NOMO-1 treated with DMSO at 0.1 percent for 48 hours (cell line): ENCODE measurements at regions not wholly inside any gene's neighbourhood (a gene's known extent, or its start where the extent isn't known, plus 50 kb on each side); places are given as distances from the start of the nearest gene placed in this dataset.

Experiments
- DNase-seq: peaks from one replicate; lab custom pipeline; 2025; ENCODE audit not compliant: unreplicated experiment; lab: John Stamatoyannopoulos, UW

DNA sequence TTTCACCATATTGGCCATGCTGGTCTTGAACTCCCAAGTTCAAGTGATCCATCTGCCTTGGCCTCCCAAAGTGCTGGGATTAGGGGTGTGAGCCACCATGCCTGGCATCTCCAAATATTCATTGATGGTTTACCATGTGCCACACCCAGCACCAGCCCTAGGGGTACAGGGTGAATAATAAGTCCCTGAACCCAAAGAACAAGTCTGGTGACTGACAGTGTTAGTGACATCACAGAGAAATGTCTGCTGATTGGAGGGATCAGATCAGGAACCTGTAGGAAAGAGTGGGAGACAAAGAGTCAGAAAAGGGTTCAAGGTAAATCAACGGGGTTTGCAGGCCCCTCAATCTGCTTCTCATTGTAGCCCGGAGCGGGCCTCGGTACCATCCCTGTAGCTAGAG, 118.4 kb upstream of the NABP1 start:
- no peak for DNase-seq

DNA sequence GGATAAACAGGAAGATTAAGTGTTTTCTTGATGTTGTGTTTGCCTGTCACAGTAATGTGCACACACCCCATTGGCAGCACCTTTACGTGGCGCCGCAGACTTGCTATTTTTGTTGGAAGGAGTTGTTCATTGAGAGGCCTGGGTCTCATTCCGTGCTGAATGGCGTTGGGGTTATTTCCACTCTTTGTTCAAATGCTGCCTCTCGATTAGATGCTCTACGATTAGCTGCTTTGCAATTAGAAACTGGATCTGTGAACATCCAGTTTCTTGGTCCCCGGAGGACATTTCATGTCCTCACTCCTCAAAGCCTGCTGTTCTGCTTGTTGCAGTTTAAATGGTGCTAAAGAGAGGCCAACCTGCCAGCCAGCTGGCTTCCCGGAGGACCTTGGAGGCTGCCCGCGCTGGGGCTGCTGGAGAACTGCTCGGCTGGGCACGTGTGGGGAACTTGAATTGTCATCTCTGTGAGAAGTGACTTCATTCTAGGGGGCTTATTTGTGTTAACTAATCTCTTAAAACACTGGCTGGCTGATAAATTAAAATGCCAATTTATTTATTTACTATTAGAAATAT, 117.4 kb upstream of the NABP1 start:
- DNase-seq: no peak

DNA sequence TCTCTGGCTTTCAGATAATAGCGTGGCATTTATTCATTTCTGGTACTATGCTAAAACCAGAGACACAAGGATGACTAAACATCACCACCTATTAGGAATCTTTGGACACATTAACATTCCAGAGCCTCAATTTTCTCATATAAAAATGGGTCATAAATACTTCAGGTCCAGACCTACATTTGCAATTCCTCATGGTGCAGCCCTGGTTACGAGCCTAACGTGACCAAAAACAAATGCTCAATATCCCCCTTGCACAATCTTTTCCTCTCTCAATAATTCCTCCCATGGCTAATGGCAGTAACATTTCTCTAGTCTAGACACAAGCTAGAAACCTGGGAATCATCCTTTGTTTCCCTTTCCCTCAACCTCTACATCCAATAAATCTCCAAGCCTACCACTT, 112.8 kb upstream of the NABP1 start:
- no peak for DNase-seq

DNA sequence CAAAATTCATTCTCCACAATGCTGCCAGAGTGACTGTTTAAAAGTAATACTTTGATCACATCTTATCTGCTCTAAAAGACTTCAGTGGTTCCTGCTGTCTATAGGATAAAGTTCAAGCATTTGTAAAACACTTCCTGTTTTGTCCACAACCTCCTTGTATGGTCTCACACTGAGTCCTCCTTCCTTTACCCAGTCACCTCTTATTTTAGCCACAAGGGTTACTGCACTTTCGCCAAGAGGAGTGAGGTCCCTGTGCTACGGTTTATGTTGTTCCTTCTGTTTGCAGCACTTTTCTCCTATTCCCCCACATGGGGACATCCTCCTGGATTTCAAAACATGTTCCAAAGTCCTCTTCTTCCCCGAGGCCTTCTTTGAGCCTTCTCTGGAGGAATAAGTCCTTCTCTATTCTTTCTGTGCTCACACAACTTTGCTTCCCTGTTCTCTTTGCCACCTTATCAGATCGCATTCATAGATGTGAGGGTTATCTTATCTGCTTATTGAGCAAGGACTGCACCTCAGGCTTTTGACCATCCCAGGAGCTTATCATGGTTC, 112.2 kb upstream of the NABP1 start:
- DNase-seq: peak; percentile 61

DNA sequence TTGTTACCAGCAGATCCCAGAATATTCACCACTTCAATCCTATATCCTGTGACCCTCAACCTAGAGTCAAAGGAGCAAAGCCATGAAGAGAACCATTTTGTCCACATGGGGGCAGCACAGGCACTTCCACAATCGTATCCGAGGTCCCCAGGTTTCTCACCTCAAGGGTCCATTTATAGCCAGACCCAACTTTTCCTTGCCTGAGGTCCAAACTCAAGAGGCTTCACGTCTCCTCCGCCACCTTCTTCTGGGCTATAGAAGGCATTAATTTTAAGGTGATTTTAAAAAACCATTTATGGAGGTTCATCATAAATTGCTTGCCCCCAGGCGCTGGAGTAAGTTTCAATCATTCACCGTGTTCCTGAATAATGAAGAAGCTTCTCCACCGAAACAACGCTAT, 111.6 kb upstream of the NABP1 start:
- peak; percentile 51 for DNase-seq

DNA sequence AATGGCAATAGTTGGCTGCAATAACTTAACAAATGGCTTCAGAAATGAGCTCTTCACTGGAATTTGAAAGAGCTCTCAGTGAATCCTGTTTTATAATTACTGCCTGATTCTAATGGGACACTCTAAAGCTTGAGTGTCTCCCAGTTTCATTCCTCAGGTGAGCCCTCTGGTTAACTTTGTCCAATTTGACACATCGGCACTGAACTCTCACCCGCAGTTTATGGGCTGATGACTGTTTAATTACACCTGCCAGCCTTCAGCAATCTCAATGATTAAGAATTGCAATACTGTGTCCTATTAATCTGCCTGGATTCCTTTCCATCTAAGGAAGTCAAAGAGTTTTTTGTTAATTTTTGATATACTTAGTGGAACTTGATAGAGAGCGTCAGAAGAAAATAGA, 110.7 kb upstream of the NABP1 start:
- DNase-seq: no peak

DNA sequence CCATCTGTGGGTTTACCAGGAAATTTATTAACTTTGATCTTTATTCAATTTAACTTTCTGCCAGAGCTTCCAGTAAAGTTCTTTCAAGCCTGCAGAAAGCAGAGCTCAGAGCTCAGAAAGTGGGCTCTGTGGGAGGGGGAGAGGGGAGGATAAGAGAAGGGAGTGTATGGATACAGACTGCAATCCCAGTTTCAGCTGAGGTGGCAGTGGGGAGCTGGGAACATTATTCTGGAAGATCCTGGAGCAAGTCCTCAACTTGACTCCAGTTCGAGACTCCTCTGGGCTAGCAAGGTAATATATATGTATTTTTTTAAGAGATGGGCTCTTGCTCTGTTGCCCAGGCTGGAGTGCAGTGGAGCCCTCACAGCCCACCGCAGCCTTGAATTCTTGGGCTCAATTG, 108.9 kb upstream of the NABP1 start:
- DNase-seq: no peak

DNA sequence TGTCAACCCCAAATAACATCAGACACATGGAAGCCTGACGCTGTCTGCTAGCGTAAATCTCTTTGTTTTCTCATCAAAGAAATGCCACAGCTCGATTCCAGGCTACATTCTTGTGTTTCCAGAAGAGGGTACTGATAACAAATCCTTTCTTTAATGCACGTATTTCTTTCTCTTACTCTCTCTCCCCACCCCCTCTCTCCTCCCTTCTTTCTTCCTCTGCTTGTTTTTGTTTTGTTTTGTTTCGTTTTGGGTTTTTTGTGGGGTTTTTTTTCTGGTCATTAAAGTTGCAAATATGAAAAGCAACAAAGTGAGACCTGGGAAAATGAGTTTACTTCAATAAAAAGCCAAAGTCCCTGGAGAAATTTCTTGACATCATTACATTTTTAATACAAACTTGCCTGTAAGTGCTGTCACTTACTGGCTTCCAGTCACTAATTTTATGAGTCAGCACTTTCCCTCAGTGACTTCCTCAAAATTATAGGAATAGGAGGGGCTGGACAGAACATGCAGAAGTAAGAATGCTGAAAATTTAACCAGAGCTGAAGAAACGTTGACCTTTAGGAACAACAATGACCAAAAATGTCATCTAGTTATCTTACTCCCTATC, 106.7 kb upstream of the NABP1 start:
- DNase-seq: peak; percentile 85

DNA sequence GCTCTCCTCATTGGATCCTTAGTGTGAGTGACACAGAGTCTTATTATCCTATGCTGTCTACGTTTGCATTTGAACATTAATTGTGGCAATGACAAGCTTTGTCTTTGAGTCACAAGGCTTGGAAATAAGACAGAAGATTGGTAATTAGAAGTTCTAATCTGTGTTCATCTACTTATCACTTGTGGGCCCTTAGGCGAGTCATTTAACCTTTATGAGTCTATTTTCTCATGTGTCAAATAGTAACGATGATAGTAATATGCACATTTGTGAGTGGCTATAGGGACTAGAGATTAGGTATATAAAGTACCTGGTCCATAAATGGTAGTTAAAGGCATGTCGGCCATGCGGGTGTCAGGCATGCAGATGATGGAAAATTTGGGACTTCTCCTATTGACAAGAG, 105.6 kb upstream of the NABP1 start:
- no peak for DNase-seq

DNA sequence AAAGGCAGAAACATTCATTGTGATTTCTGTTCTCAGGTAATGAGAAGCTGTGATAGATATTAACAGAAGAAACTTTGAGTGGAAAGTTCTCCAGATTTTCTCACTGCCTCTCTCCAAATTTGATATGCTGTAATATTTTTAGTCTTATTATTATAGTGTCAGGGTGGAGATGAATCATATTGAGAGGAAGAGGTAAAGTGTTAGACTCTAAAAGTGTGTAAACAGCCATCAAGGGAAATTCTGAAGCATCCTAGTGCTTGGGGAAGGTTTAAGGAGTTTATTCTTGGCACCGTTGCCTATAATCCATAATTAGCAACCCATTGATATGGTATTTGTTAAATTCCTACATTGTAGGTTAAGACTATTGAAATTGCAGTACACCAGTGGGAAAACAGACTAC, 104.7 kb upstream of the NABP1 start:
- DNase-seq: no peak

DNA sequence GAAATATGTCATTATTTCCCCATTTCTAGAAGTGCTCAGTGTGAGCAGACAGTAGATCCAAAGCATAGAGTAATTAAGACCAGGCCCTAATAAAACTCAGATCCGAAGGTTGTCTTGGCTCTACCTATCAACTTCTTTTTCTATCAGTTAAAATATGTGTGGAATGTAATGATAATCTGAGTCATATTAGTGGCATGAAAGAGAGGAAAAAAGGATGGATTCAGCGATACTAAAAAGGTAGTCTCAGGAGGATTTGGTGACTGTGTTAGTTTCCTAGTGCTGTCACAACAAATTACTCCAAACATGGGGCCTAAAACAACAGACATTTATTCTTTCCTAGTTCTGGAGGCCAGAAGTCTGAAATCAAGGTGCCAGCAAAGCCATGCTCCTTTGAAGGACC, 103.7 kb upstream of the NABP1 start:
- no peak for DNase-seq

DNA sequence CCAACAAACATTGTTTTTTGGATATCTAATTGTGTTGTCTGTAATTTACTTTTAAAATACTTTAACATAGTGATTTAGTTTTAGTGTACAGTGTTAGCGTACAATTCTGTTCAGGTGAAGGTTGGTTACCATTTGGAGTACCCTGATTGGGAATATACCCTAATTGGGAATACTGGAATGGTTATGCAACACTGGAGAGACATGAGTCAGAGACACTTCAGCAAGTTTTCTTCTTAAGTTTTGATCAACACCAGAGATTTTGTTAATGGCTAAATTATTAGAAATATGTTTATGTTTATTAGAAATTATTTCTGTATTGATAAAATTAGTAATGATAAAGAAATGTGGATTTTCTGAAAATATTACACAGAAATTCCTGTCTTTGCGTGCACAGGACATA, 100.3 kb upstream of the NABP1 start:
- no peak for DNase-seq

DNA sequence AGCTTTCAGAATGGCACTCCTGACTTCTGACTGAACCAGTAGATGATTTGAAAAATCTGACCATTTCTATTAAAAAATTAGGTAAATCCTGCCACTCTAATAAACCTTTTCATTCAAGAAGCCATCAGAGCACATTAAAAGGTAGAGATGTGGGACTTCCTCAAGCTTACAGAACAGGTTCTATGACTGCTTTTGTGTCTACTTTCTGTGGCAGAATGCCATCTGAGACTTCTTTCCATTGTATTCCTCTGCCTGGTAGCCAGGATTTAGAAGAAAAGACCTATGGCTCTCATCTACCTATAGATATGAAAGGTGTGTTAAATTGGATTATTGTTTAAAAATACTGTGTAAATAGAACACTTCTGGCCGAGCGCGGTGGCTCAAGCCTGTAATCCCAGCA, 99.9 kb upstream of the NABP1 start:
- DNase-seq: no peak

DNA sequence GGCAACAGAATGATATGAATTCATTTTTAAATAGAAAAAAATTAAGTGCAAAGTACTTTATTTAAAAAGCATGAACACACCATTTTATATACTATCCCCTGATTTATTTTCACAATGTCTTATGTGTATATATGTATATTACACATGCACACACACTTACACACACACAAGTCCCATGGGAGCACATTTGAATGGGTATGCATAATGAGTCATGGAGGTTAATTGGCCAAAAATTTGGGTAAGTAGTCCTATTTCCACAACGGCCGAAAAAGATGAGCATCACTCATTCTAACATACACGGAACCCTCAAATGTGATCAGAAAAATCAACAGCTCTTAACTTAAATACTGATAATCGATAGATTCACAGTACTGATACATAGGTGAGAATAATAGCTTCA, 97.4 kb upstream of the NABP1 start:
- no peak for DNase-seq

DNA sequence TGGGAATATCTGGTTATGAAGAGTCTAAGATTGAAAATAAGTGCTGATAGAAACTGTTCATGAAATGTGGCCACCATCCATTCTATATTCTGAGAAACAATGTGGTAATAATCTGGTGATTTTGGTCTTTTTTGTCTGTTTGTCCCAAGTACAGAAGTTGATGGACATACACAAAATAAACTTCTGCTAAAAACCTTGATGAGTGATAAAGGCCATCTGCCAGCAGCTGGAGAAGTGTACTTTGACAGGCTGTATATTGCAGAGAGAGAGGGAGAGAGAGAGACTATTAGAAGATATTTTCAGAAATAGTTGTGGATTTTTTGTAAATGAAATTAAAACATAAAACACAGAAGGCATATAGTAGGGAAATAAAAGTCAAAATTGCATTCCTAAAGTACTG, 96.9 kb upstream of the NABP1 start:
- DNase-seq: no peak

DNA sequence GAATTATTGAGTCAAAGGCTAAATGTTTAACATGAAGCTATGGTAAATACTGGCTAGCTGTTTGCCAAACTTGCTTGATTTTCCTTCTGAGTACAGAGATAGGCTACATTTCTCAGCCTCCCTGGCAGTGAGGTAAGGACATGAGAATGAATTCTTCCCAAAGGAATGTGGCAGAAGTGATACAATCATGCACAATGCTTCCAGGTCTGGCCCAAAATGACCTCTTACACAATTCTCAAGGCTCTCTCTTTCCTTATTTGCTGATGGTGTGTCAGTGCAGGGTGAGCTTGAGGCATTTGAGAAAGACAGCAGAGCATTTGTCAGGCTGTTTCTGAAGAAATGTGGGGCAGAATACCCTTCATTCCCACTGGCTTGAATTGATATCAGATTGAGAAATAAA, 95.6 kb upstream of the NABP1 start:
- no peak for DNase-seq

DNA sequence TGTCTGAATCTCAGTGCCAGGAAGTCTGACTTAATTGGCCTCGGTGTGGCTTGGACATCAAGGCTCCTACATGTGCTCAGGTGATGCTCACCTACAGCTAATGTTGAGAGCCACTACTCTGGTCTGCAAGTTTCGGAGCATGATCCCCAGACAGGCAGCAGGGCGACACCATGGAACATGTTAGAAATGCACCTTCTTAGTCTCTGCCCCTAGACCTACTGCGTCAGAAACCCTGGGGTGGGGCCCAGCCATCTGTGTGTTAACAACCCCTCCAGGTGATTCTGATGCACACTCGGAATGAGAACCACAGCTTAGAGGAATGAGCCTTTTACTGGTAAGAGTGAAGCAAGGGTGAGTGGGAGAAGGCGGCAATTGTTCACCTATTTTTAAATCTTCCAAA, 86.9 kb upstream of the NABP1 start:
- DNase-seq: no peak

DNA sequence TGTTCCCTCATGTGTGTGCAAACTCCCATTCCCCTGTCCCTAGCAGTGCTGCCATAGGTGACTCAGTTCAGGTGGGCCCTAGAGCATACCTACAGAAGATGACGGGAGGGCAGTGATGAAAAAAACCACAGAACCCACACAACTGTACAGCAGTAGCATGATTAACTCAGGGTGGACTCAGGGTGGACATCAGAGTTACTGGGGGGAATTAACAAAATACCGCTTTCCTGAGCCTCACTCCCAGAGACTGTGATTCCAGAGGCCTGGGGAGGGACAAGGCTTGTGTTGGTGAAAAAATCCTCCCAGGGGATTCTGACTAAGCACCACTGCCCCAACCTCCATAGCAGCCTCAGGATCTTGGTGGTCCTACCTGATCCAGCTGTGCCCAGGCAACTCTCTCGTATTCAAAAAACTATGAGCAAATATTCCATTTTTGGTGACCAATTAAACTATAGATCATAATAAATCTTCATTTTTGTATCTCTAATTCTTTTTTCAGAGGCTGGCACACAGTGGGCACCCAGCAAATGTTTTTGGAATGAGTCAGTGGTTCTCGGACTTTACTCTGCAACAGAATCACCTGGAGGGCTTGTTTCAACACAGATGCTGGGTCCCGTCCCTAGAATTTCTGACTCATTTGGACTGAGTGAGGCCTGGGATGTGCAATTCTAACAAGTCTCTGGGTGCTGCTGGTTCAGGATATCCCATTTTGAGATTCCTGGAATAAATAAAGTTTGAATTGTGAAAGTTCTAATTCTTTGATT, 84.1 kb upstream of the NABP1 start:
- DNase-seq: no peak

DNA sequence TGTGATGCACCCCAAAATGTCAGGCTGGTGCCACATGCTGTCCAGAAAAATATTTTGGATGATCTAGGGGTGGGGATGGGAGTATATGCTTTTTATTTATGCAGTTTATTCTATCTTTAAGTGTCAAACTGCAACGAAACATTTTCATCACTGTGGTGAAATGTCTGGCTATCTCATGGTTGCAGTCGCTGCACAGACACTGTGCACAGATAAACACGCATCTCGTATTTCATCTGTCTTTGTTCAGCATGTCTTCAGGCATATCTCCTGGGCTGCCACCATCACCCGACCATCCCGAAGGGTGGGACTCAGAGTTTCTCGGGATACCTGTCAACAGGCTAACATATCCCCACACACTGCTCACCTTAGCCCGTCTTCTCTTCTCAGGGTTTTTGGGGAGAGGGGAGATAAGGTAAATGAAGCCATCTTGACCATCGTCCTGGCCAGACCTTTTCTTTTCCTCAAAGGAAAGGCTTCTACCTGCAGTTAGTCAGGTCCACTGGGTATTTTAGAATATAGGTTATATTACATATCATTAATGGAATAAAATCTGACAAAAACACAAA, 80.7 kb upstream of the NABP1 start:
- no peak for DNase-seq

DNA sequence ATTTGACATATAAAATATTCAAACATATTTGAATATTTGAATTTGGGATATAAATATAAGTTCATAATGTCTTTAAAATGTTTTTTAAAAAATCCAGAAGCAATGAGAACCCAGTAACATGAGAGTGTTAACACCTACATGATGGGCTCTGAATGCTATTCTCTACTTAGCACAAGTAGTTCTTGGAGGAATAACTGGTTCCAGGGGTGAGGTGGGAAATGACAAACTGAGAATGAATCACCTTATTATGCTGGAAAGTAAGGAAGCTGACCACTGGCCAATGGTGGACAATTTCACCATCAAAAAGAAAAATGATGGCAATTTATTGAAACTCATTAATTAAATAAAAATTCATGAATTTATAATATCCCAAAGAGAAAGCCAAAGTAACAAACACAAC, 79.6 kb upstream of the NABP1 start:
- no peak for DNase-seq

DNA sequence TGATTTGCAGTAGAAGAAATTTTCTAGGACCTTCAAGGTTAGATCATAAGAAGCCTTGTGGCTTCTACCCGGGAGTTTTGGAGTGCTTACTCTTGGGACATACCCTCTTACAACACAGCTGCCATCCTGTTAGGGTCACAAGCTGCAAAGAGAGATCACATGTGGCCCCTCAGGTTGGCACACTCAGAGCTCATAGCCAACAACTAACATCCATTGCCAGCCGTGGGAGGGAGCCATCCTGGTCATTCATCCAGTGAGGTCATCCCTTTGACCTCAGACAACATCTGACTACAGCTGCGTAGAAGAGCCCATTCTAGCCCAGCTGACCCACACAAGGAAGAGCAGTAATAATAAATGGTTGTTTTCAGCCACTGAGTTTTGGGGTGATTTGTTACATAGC, 76.9 kb upstream of the NABP1 start:
- no peak for DNase-seq

DNA sequence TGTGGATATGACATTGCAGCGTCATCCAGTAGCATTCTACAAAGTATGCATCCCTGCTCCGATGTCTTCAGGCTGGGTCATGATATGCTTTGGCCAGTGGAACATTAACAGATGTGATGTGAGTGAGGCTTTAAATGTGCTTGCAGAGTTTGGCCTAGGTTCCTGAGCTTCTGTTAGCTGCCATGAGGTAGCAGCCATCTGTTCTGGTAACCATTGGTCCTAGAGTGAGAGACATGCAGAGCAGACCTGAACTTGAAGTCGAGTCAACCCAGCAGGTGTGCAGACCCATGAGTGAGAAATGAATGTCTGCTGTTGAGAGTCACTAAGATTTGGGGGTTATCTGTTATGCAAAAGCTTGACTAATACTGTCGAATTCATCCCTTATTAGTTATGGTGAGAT, 73.8 kb upstream of the NABP1 start:
- DNase-seq: no peak
